ENCODE measurements at regions not wholly inside any gene's neighbourhood (a gene's known extent, or its start where the extent isn't known, plus 50 kb on each side); places are given as distances from the start of the nearest gene placed in this dataset.

- DNase-seq (ENCODE audit: low read depth), result no peak
- in situ Hi-C loops (cut with HindIII; ENCODE audit: low sequenced_read_pairs), result no loop called here
- no peak overlapping the region for H3K4me3 ChIP-seq (ENCODE audit: low read depth, low read length)
- no peak for TF ChIP-seq CTCF (IDR thresholded peaks at IDR 0.05; ENCODE audit: low read depth, low read length, missing control alignments)
These were observed 231.6 kb upstream of the NT5C1B start for GRCh38 chr2:18820966-18821365.

DNA sequence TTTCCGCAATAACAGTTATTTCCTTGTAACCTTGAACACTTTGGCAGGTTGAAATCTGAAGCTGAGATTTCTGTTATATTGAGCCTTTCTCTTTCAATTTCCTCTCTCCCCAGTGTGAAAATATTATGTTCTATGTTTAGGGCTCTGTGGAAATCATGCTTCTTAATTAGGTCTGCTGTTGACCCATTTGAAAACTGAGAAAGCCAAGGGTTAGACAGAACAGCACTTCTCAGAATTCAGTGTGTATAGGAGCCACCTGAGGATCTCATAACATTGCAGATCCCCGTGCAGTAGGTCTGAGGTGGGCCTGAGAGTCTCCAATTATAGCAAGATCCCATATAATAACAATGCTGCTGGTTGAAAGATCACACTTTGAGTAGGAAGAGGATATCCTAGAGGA, 230.2 kb upstream of the NT5C1B start:
- in situ Hi-C loops (cut with HindIII; ENCODE audit: low sequenced_read_pairs), result no loop called here
- TF ChIP-seq CTCF (IDR thresholded peaks at IDR 0.05; ENCODE audit: low read depth, low read length, missing control alignments), result no peak

DNA sequence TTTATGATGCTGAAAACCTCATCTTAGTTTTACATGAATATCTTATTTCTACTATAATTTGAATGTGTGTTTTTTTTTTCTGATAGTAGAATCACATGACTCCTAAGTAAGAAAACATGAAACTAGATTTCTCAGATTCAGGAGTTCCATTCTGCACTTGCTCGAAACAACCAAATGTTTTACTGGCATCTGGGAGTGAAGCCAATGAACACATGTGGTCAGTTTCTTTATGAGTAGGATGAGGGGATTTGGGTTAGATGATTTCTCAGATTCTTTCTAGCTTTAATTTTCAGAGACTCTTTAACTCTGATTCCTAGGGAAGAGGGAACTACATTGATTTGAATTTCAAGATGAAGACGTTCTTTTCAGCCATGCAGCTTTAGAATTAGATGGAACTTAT, 225.0 kb upstream of the NT5C1B start:
- in situ Hi-C loops (cut with HindIII; ENCODE audit: low sequenced_read_pairs), result no loop called here
- peak; percentile 84 for DNase-seq (ENCODE audit: low read depth)
- H3K4me3 ChIP-seq (ENCODE audit: low read depth, low read length), result no peak overlapping the region

More for the DNA sequence above, 230.2 kb upstream of the NT5C1B start:
- DNase-seq (ENCODE audit: low read depth), result no peak
- H3K4me3 ChIP-seq (ENCODE audit: low read depth, low read length), result no peak overlapping the region

DNA sequence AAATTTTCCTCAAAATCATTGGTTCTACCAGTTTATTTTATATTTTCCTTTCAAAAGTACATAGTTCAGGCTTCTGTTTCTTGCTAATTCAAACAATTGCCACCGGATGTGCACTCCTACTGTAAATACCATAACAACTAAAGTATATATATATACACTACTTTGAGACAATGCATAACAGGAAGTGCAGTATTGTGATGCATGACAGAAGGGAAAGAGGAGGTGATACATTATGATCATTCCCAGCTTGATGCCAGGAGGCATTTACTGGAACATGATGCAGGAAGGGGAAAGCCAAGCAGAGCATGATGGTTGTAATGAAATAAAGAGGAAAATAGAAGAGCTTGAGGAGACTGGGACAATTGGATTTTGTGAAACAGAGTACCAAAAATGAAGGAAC, 215.2 kb upstream of the NT5C1B start:
- no peak overlapping the region for H3K4me3 ChIP-seq (ENCODE audit: low read depth, low read length)
- in situ Hi-C loops (cut with HindIII; ENCODE audit: low sequenced_read_pairs), result no loop called here
- TF ChIP-seq CTCF (IDR thresholded peaks at IDR 0.05; ENCODE audit: low read depth, low read length, missing control alignments), result no peak
- no peak for DNase-seq (ENCODE audit: low read depth)

More for the DNA sequence above, 225.0 kb upstream of the NT5C1B start:
- TF ChIP-seq CTCF (IDR thresholded peaks at IDR 0.05; ENCODE audit: low read depth, low read length, missing control alignments), result no peak

DNA sequence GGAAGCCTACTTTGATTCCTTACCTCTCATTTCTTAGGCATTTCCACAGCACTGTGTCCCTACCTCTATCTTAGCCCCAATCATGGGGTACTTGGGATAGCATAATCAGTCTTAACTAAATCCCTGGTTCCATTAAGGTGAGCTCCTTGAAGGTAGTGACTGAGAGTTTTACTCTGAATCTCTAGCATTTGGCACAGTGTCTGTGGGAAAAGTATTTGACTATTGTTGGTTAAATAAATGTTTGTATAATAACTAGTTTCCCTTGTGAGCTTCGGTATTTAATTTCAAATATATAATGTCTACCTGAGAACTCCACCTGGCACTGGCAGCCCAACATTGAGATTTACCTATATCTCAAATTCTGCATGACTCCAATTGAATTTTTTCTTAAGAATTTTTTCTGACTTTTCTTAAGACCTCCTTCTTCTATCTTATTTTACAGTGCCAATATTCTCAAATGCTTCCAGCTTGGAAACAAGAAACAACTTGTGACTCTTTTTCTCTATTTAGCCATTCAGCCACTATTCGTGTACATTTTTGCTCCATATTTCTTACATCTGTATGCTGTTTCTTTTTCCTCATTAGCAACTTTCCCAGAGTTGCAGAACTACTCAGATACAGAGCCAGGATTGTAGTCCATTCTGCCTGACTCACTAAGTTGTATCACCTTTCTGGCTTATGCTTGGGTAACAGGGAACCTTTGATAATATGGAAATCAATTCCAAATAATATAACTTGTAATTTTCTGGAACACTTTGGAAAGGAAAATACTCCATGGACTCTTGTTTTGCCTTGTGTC, 214.0 kb upstream of the NT5C1B start:
- no peak for TF ChIP-seq CTCF (IDR thresholded peaks at IDR 0.05; ENCODE audit: low read depth, low read length, missing control alignments)
- no peak overlapping the region for H3K4me3 ChIP-seq (ENCODE audit: low read depth, low read length)
- no peak for DNase-seq (ENCODE audit: low read depth)
- in situ Hi-C loops (cut with HindIII; ENCODE audit: low sequenced_read_pairs), result no loop called here

GRCh38 chr2:18800240-18800971, 211.0 kb upstream of the NT5C1B start:
- DNase-seq (ENCODE audit: low read depth), result no peak
- in situ Hi-C loops (cut with HindIII; ENCODE audit: low sequenced_read_pairs), result no loop called here
- no peak overlapping the region for H3K4me3 ChIP-seq (ENCODE audit: low read depth, low read length)
- no peak for TF ChIP-seq CTCF (IDR thresholded peaks at IDR 0.05; ENCODE audit: low read depth, low read length, missing control alignments)

Measured in astrocyte of the cerebellum (primary cell).